GM19043 (cell line): ENCODE measurements at regions not wholly inside any gene's neighbourhood (a gene's known extent, or its start where the extent isn't known, plus 50 kb on each side); places are given as distances from the start of the nearest gene placed in this dataset.

Experiments
- ATAC-seq: cut with Tn5 transposase; IDR thresholded peaks from one replicate; pipeline ENCODE4 v1.9.1; 2021; ENCODE audit warnings: low read depth; ENCODE audit not compliant: unreplicated experiment

DNA sequence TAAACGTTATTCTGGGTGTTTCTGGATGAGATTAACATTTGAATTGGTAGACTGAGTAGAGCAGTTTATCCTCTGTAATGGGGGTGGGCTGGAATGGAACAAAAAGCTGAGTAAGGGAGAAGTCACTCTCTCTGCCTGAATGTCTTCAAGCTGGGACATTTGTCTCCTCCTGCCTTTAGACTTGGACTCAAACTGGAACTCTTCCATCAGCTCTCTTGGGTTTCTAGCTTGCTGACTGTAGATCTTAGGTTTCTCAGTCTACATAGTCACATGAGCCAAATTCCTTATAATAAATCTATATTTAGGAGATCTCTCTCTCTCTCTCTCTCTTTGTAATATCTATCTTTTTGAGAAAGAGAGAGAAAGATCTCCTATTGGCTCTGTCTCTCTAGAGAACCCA, 553.3 kb upstream of the CDH11 start:
- ATAC-seq, result no peak

- no peak for ATAC-seq
Measured at GRCh38 chr16:65672960-65673359, 551.1 kb upstream of the CDH11 start.

DNA sequence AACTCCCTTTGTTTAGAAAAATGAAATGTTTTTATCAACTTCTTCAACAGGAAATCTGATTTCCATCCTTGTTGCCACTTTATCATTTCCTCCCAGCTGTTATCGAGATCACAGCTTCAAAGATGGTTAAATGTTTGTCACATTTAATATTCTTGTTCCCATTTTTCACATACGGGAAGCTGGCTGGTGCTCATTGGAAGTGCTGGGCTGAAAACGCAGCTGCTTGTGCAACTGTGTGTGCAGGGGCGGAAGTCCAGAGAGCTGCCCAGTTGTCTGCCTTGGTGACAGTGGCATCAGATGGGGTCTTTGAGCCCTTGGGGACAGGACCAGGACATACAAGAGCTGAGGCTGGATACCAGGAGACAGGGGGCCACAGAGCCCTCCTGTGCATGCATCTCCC, 549.2 kb upstream of the CDH11 start:
- no peak for ATAC-seq

DNA sequence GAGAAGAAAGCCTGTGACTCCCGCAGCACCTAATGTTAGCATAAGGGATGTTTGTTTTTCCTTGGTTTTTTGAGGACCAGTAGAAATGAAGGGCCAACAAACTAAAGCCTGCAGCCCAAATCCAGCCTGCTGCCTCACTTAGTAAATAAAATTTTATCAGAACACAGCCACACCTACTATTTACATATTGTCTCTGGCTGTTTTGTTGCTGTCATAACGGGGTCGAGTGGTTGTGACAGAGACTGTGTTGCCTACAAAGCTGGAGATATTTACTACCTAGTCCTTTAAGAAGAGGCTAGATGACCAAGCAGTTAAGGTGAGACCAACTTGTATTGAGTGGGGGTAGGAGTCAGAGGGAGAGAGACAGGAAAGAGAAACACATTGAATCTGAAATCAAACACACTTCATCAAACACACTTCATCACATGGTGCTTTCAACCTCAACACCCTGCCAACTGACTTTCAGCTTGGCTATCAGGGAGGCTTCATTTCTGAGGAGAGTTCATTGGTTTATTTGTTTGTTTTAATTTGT, 546.3 kb upstream of the CDH11 start:
- ATAC-seq, result no peak

DNA sequence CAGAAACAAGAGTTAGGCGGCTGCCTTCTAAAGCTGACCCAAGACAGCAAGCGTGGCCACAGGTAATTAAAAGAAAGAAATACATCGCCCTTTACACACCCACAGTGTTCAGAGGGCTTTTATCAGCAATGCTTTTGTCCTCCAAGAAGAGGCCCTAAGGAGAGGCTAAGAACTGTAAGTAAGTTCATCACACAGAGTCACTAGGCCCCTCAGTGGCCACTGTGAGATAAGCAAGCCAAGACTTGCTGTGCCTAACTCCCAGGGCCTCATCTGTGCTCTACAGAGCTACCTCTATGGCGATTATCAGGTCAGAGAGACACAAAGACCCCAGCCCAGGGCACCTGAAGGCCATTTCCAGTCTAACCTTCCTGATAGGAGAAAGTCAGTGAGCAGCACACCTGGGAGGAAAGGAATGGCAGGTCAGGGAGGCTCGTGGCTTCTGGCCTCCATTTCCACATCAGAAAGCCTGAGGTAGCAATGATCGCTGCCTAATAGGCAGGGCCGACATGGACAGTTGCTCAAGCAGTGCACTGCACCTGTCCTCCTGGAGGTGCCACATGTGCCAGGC, 545.2 kb upstream of the CDH11 start:
- ATAC-seq, result no peak

GRCh38 chr16:65666132-65666941, 544.5 kb upstream of the CDH11 start:
- ATAC-seq, result no peak

GRCh38 chr16:65665586-65665985, 543.7 kb upstream of the CDH11 start:
- no peak for ATAC-seq

GRCh38 chr16:65663774-65664173, 541.9 kb upstream of the CDH11 start:
- no peak for ATAC-seq

GRCh38 chr16:65662256-65662655, 540.4 kb upstream of the CDH11 start:
- ATAC-seq, result no peak

DNA sequence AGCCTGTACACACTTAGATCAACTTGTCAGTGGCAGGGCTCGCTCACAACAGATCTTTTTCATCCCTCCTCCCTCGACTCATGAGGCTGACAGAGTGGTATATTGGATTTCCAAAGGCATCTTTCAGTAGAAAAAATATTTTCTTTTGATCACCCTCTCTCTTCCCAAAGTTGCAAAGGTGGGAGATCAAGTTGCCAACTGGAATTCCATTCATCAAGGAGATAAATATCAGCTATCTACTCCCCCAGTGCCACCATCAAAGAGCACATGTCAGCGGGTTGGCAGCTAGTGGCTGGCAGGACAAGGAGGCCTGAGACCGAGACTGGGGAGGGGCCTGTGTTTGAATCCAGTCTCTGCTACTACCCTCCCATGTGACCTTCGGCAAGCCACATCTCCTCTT, 539.7 kb upstream of the CDH11 start:
- no peak for ATAC-seq

DNA sequence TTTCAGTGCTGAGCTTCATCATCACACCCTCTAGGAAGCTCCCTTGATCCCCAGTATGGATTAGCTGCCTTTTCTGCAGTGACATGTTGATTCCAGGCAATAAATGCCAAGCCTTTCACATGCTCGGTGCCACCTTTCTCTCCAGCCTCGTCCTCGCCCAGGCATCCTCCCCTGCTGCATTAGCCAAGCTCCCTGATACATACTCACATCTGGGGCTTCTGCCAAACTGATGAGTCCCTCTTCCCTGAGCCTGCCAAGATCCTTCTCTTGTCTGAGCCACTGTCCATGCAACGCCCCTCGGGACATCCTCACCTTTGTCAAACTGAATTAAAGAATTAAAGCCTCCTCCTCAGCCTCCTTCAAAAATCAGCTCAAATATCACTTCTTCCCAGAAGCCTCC, 538.5 kb upstream of the CDH11 start:
- no peak for ATAC-seq

- no peak for ATAC-seq
Measured at GRCh38 chr16:65659758-65660157, 537.9 kb upstream of the CDH11 start.

- no peak for ATAC-seq
Measured at GRCh38 chr16:65658787-65659220, 536.9 kb upstream of the CDH11 start.

DNA sequence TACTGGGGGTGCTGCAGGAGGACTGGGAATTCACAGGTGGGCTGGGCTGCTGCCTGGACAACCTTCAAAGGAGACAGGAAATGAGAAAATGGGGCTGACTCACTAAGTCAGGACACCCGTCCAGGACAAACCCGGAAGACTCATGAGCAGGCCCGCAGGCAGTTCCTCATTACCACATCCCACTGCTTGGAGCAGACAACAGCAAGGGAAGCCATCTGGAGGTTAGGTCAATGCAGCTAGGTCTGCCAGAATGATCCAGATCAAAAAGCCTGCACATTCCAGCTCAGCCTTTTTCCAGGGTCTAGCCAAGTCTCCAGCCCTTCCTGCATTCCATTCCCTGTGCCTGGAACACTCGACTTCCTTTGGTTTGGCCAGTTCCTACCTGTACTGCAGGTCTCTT, 536.5 kb upstream of the CDH11 start:
- no peak for ATAC-seq

DNA sequence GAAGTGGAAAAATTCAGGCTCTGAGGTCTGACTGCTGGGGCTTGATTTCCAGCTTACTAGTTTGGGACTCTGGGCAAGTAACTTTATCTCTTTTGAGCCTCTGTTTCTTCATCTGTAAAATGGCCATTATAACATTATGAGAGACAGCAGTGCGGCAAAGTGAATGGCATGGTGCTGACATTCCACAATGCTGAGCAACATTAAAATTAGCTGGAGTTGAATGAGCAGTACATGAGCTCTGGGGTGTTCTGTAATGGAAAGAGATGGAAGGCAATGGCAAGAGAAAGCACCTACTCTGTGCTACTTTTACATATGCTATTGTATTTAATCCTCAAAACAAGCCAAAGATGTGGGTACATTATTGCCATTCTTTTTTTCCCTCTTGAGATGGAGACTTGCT, 535.7 kb upstream of the CDH11 start:
- no peak for ATAC-seq

GRCh38 chr16:65657071-65657494, 535.2 kb upstream of the CDH11 start:
- ATAC-seq, result no peak

- ATAC-seq, result no peak
Measured at GRCh38 chr16:65655802-65656201, 533.9 kb upstream of the CDH11 start.

GRCh38 chr16:65648101-65648500, 526.2 kb upstream of the CDH11 start:
- ATAC-seq, result no peak

DNA sequence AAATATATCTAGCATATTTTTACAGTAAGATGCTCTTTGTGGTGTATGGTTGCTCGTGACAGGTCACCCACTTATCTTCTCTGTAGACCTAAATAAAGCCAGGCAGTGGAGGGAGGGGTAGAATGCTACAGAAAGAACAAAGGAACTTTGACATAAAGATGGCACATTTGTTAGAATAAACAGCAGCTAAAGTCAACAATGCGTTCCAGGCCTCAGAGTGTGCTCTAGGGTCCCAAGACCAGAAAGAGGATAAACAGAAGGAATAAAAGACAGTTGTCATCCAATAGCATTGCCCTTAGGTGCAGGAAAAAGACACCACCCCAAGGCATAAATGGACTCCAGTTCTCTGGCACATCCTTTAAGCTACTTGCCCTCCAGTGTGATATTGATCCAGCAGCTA, 523.0 kb upstream of the CDH11 start:
- ATAC-seq, result no peak

GRCh38 chr16:65641762-65642289, 520.0 kb upstream of the CDH11 start:
- ATAC-seq, result no peak

GRCh38 chr16:65641049-65641761, 519.3 kb upstream of the CDH11 start:
- ATAC-seq, result no peak
